Colonic mucosa (tissue), 4 donors: ENCODE measurements at regions not wholly inside any gene's neighbourhood (a gene's known extent, or its start where the extent isn't known, plus 50 kb on each side); places are given as distances from the start of the nearest gene placed in this dataset.
"Not testable (repeated sequence)": the region's sequence is repeated elsewhere in the genome, so short reads cannot be mapped to it uniquely, and the experiment has no call there.

Experiments
- DNase-seq: peaks from one replicate; pipeline ENCODE4 v3.0.0-alpha.2; 2020
- H3K27ac ChIP-seq: fragments of 200-600 bp; one replicate; pipeline ENCODE4 v1.8.0; 2021
- H3K27me3 ChIP-seq: fragments of 200-600 bp; one replicate; pipeline ENCODE4 v1.8.0; 2021
- H3K36me3 ChIP-seq: fragments of 200-600 bp; one replicate; pipeline ENCODE4 v1.8.0; 2021
- H3K4me1 ChIP-seq: fragments of 200-600 bp; one replicate; pipeline ENCODE4 v1.8.0; 2021; ENCODE audit warnings: mild to moderate bottlenecking
- H3K4me3 ChIP-seq: fragments of 200-600 bp; one replicate; pipeline ENCODE4 v1.8.0; 2021
- H3K9ac ChIP-seq, 2 donors: one replicate each; pipeline ENCODE4 v1.7.0; 2013; ENCODE audit warnings: control low read depth in 2 of 2, low read depth in 2 of 2, low read length in 2 of 2
- H3K9me3 ChIP-seq: fragments of 200-600 bp; one replicate; pipeline ENCODE4 v1.8.0; 2021
- intact Hi-C: fragments of 100-400 bp; cut with DNase I; formaldehyde crosslinking; loops from one replicate; pipeline ENCODE4 v1.14.1; 2022
- TF ChIP-seq, protein P1 (sequence below): fragments of 200-600 bp; IDR thresholded peaks from one replicate; pipeline ENCODE4 v1.8.0; 2022; ENCODE audit warnings: antibody characterized with exemption, mild to moderate bottlenecking
- donor health status: healthy.
- donor health status: DM: no; HTN: no; CAD: no.
- donor health status: DM: no; HTN: no; CAD: no.

DNA sequence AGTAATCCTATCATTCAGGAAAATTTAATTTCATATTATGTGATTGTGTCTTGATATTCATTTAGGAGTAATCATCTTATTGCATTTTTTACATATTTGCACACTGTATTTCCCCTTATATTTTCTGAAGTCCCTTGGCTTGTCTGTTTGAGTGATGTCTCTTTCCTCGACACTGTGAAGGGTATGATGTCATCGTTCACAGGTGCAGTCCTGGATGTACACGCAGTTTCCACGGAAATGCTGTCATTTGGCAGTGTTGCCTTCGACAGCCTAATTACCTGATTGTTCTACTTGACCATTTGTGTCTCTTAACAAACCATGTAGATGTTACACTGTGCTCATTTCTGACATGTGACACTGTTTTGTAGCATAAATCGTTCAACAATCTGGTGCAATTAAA, 1277.0 kb downstream of the TMEM121 start:
- TF ChIP-seq, protein P1, sequence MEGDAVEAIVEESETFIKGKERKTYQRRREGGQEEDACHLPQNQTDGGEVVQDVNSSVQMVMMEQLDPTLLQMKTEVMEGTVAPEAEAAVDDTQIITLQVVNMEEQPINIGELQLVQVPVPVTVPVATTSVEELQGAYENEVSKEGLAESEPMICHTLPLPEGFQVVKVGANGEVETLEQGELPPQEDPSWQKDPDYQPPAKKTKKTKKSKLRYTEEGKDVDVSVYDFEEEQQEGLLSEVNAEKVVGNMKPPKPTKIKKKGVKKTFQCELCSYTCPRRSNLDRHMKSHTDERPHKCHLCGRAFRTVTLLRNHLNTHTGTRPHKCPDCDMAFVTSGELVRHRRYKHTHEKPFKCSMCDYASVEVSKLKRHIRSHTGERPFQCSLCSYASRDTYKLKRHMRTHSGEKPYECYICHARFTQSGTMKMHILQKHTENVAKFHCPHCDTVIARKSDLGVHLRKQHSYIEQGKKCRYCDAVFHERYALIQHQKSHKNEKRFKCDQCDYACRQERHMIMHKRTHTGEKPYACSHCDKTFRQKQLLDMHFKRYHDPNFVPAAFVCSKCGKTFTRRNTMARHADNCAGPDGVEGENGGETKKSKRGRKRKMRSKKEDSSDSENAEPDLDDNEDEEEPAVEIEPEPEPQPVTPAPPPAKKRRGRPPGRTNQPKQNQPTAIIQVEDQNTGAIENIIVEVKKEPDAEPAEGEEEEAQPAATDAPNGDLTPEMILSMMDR = no peak
- no peak overlapping the region for H3K9ac ChIP-seq
- no peak for DNase-seq
- H3K27me3 ChIP-seq = no peaks in the 10 kb centered on the region
- H3K9me3 ChIP-seq = no peaks in the 10 kb centered on the region
- H3K36me3 ChIP-seq = no peaks in the 10 kb centered on the region
- no peaks in the 10 kb centered on the region for H3K4me1 ChIP-seq
- no peak overlapping the region for H3K4me3 ChIP-seq
- H3K27ac ChIP-seq = no peak overlapping the region
- intact Hi-C loops = no loop called here

DNA sequence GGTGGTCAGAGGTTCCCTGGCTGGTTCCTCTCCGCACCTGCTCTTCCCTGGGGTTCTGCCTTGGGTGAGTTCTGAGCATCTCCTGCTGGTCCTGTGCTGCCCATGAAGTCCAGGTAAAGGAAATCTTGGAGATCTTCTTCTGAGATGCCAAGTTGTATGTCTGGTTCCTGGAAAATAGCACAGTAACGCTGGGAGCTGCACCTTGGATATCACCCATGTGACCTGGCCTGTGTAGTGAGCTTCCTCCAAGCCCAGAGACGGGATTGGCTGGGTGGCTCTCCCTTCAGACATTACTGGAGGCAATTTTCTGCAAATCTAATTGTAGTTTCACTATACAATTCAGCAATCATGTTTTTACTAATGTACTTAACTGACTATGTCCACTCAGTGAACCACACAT, 1281.1 kb downstream of the TMEM121 start:
- H3K4me3 ChIP-seq = no peak overlapping the region
- H3K9me3 ChIP-seq = no peaks in the 10 kb centered on the region
- H3K36me3 ChIP-seq = no peaks in the 10 kb centered on the region
- intact Hi-C loops = no loop called here
- TF ChIP-seq, protein P1 = no peak
- no peaks in the 10 kb centered on the region for H3K27me3 ChIP-seq
- no peak overlapping the region for H3K27ac ChIP-seq
- no peak overlapping the region for H3K9ac ChIP-seq
- no peak for DNase-seq
- H3K4me1 ChIP-seq = no peaks in the 10 kb centered on the region

DNA sequence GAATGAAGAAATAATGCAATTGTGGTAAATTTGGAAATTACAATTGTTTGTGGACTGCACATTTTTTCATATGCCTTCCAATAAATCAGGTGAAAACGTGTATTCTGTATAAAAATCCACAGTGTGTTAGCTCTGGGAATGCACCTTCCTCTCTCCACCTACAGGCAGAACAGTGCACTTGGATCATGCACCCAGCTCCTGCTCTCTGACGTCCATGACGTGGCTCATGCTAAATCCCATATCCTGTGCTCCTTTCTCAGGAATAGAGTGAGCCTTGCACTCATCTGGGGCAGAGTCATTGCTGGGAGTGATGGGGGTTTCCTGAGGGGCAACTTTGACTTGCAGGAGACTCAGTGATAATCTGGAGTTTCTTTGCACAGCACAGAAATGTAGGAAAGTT, 1282.1 kb downstream of the TMEM121 start:
- Histone ChIP-seq H3K27ac (no peak overlapping the region), H3K36me3 (no peaks in the 10 kb centered on the region), H3K9ac (no peak overlapping the region), H3K4me3 (no peak overlapping the region), H3K4me1 (no peaks in the 10 kb centered on the region), H3K9me3 (no peaks in the 10 kb centered on the region), H3K27me3 (no peaks in the 10 kb centered on the region)
- DNase-seq = no peak
- intact Hi-C loops = no loop called here
- TF ChIP-seq, protein P1 = no peak

DNA sequence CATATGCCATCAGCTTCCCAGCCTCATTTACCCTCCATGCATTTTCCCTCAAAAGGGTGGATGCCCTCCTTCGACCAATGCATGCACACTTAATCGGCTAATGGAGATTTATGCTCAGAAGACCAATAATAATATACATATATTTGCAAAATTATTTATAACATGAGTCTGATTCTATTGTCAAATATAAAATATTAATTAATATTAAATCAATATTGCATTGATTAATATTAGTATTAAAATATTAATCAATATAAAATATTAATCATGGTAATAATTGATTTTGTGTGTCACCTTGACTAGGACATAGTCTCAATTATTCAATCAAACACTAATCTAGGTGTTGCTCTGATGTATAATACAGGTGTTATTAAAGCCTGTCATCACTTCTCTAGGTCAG, 1282.5 kb downstream of the TMEM121 start:
- Histone ChIP-seq H3K4me1 (no peaks in the 10 kb centered on the region), H3K36me3 (no peaks in the 10 kb centered on the region), H3K27ac (no peak overlapping the region), H3K9me3 (no peaks in the 10 kb centered on the region), H3K9ac (no peak overlapping the region), H3K27me3 (no peaks in the 10 kb centered on the region), H3K4me3 (no peak overlapping the region)
- DNase-seq = no peak
- intact Hi-C loops = no loop called here
- TF ChIP-seq, protein P1 = no peak

DNA sequence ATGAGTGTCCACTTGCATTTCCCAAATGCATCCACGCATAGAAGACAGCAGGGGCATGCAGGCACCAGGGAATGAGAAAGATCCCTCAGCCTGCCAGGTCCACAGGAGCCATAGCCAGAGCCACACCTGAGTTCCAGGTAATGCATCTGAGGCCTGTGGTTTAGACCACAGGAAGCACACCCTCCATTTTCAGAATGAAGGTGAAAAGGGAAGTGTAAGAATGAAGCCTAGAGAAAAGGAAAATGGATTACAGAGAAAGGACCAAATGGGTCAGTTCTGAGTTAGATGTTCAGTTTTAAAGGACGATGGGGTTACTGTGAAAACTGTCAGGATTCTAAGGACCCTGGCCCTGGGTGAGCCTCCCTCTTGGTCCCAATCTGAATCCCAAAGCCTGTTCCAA, 1283.2 kb downstream of the TMEM121 start:
- Histone ChIP-seq H3K4me3 (no peak overlapping the region), H3K27me3 (no peaks in the 10 kb centered on the region), H3K27ac (no peak overlapping the region), H3K9ac (no peak overlapping the region), H3K36me3 (no peaks in the 10 kb centered on the region), H3K9me3 (no peaks in the 10 kb centered on the region), H3K4me1 (no peaks in the 10 kb centered on the region)
- TF ChIP-seq, protein P1 = no peak
- intact Hi-C loops = no loop called here
- no peak for DNase-seq

DNA sequence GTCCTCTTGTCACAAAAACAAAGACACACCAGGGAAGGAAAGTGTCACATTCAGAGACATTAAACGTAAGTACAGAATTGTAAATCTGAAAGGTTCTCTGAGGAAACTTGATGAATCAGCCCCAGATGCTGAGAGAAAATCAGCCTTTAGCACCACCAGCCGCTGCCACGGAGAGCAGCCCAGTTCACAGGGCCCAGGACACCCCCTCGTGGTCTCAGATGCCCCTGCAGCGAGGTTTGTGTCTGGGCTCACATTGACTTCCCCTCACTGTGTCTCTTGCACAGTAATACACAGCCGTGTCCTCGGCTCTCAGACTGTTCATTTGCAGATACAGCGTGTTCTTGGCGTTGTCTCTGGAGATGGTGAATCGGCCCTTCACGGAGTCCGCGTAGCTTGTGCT, 1283.8 kb downstream of the TMEM121 start:
- H3K4me1 ChIP-seq, H3K36me3 ChIP-seq, DNase-seq, H3K27me3 ChIP-seq, intact Hi-C loops, H3K27ac ChIP-seq, H3K9me3 ChIP-seq, H3K4me3 ChIP-seq, H3K9ac ChIP-seq: not testable (repeated sequence)
